ENCODE measurements at regions not wholly inside any gene's neighbourhood (a gene's known extent, or its start where the extent isn't known, plus 50 kb on each side); places are given as distances from the start of the nearest gene placed in this dataset.

GRCh38 chr12:96131230-96131788 is 62.9 kb upstream of the ELK3 start:
- Histone ChIP-seq H3K4me1 (ENCODE audit: insufficient read depth, low read length) (no peaks in the 10 kb centered on the region), H3K27ac (ENCODE audit: low read length) (no peak overlapping the region), H3K4me2 (ENCODE audit: low read length) (no peak overlapping the region), H2AFZ (ENCODE audit: low read length) (no peak overlapping the region), H3K9me3 (ENCODE audit: low read length) (no peaks in the 10 kb centered on the region), H3K27me3 (ENCODE audit: low read length) (0 out of 2 replicates have a peak, but pooled peaks cover 3% of the 10 kb centered on the region), H3K9me2 (replicated peaks; ENCODE audit: low read length) (no peaks in the 10 kb centered on the region), H3F3A (ENCODE audit: low read length, unreplicated experiment) (no peaks in the 10 kb centered on the region), H4K20me1 (ENCODE audit: low read length) (no peaks in the 10 kb centered on the region), H3K79me2 (ENCODE audit: low read length) (no peaks in the 10 kb centered on the region), H3K9ac (ENCODE audit: low read length) (no peak overlapping the region), H3K36me3 (ENCODE audit: low read depth, low read length) (no peaks in the 10 kb centered on the region), H3K4me3 (ENCODE audit: low read length) (no peak overlapping the region)
- TF ChIP-seq EZH2 (IDR thresholded peaks at IDR 0.05; ENCODE audit: low read length, unreplicated experiment) (no peak), EZH2phosphoT487 (IDR thresholded peaks at IDR 0.05; ENCODE audit: borderline replicate concordance, low read length) (no peak), CTCF (conservative IDR thresholded peaks at IDR 0.05; ENCODE audit: low read depth, low read length) (no peak)
- ATAC-seq (no peak), DNase-seq (no peak)
- ChIA-PET POLR2A (ENCODE audit: unreplicated experiment) (no interaction called here), CTCF (no interaction called here)
- no TSS peak for BruUV-seq (replicated peaks)
- intact Hi-C loops (cut with micrococcal nuclease): loop anchor here (5.0 kb wide), 1 partner anchor 69 kb away; no protein-coding TSS in a partner anchor

GRCh38 chr12:96132819-96133218 is 61.4 kb upstream of the ELK3 start:
- ChIA-PET POLR2A (ENCODE audit: unreplicated experiment) (no interaction called here), CTCF (no interaction called here)
- no peak overlapping the region for H3K27ac ChIP-seq (ENCODE audit: low read length)
- H3K9me3 ChIP-seq (ENCODE audit: low read length): no peaks in the 10 kb centered on the region
- H3K4me1 ChIP-seq (ENCODE audit: insufficient read depth, low read length): no peaks in the 10 kb centered on the region
- DNase-seq: peak; percentile 23
- ATAC-seq: peak; percentile 69
- no peak overlapping the region for H3K9ac ChIP-seq (ENCODE audit: low read length)
- H3K4me2 ChIP-seq (ENCODE audit: low read length): no peak overlapping the region
- H3K79me2 ChIP-seq (ENCODE audit: low read length): no peaks in the 10 kb centered on the region
- 0 out of 2 replicates have a peak, but pooled peaks cover 3% of the 10 kb centered on the region for H3K27me3 ChIP-seq (ENCODE audit: low read length)
- intact Hi-C loops (cut with micrococcal nuclease): loop anchor here (2.0 to 5.0 kb wide), 2 partner anchors 71 to 118 kb away; no protein-coding TSS in a partner anchor
- no peaks in the 10 kb centered on the region for H3K36me3 ChIP-seq (ENCODE audit: low read depth, low read length)
- no peaks in the 10 kb centered on the region for H3K9me2 ChIP-seq (replicated peaks; ENCODE audit: low read length)
- no peak for TF ChIP-seq EZH2phosphoT487 (IDR thresholded peaks at IDR 0.05; ENCODE audit: borderline replicate concordance, low read length)
- peak; percentile 46; the same call in 1 of the 2 replicates for TF ChIP-seq CTCF (conservative IDR thresholded peaks at IDR 0.05; ENCODE audit: low read depth, low read length)
- H4K20me1 ChIP-seq (ENCODE audit: low read length): no peaks in the 10 kb centered on the region
- H3K4me3 ChIP-seq (ENCODE audit: low read length): no peak overlapping the region
- BruUV-seq (replicated peaks): no TSS peak
- H2AFZ ChIP-seq (ENCODE audit: low read length): no peak overlapping the region
- no peaks in the 10 kb centered on the region for H3F3A ChIP-seq (ENCODE audit: low read length, unreplicated experiment)

- DNase-seq: no peak
- TF ChIP-seq EZH2 (IDR thresholded peaks at IDR 0.05; ENCODE audit: low read length, unreplicated experiment): no peak
- TF ChIP-seq EZH2phosphoT487 (IDR thresholded peaks at IDR 0.05; ENCODE audit: borderline replicate concordance, low read length): no peak
- no peak for TF ChIP-seq CTCF (conservative IDR thresholded peaks at IDR 0.05; ENCODE audit: low read depth, low read length)
- Histone ChIP-seq H3K4me3 (ENCODE audit: low read length) (no peak overlapping the region), H3K27me3 (ENCODE audit: low read length) (0 out of 2 replicates have a peak, but pooled peaks cover 3% of the 10 kb centered on the region), H3K27ac (ENCODE audit: low read length) (no peak overlapping the region), H3K4me1 (ENCODE audit: insufficient read depth, low read length) (no peaks in the 10 kb centered on the region), H2AFZ (ENCODE audit: low read length) (no peak overlapping the region), H3K36me3 (ENCODE audit: low read depth, low read length) (no peaks in the 10 kb centered on the region), H3K79me2 (ENCODE audit: low read length) (no peaks in the 10 kb centered on the region), H4K20me1 (ENCODE audit: low read length) (no peaks in the 10 kb centered on the region), H3K9ac (ENCODE audit: low read length) (no peak overlapping the region), H3K4me2 (ENCODE audit: low read length) (no peak overlapping the region), H3K9me2 (replicated peaks; ENCODE audit: low read length) (no peaks in the 10 kb centered on the region), H3K9me3 (ENCODE audit: low read length) (no peaks in the 10 kb centered on the region), H3F3A (ENCODE audit: low read length, unreplicated experiment) (no peaks in the 10 kb centered on the region)
- BruUV-seq (replicated peaks): no TSS peak
- ChIA-PET POLR2A (ENCODE audit: unreplicated experiment) (no interaction called here), CTCF (no interaction called here)
- ATAC-seq: no peak
- intact Hi-C loops (cut with micrococcal nuclease): loop anchor here (5.0 kb wide), 1 partner anchor 72 kb away; no protein-coding TSS in a partner anchor
Observed at GRCh38 chr12:96134200-96134599, 60.0 kb upstream of the ELK3 start.
